AG08395 (cell line): ENCODE measurements at regions not wholly inside any gene's neighbourhood (a gene's known extent, or its start where the extent isn't known, plus 50 kb on each side); places are given as distances from the start of the nearest gene placed in this dataset.
A peak's percentile ranks its signal among the peaks of the same experiment; 100 is the strongest.

Experiments
- DNase-seq: peaks from one replicate; pipeline ENCODE4 v3.0.0; 2012; ENCODE audit warnings: mixed read lengths, low spot score

DNA sequence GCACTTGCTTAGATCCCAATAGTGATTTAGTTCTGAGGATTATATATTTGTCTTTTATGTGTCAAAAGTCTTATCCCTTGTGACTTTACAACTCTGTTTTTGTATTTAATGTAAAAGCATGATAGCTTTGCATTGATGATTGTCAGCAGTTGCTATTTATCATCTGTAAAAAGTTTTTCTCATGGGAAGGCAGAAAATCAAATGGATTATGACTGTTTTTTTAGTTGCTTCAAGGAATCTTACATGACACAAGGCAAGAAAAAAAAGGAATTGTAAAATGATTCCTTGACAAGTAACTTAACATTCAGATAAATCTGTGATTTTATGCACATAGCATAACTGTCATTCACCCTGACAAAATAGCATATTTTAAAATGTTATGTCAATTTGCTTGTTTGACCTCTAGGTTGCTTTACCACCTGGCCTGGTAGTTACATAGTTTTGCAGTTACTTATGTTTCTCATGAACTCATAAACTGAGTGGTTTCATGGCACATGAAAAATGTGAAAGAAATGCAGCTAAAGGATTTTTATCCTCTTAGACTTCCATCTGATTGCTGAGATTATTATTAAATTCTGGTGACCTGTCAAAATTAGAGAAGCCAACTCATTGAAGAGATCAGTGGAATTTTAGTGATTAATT is 622.6 kb downstream of the ADGRL2 start:
- no peak for DNase-seq

DNA sequence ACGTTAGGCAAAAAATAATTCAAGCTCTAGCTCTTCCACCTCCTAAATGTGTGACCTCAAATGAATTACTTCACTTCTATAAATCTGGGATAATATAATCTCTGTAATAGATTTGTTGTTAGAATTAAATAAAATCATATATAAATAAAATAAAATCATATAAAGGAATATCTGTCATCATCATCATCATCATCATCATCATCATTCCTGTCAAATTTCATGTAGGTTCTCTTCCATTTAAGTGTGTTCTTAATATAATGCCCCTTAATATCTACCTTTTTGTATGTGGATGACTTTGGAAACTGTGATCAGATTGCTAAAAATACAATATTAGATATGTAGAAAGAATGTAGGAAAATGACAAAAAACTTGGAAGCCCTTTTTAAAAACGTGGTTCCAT is 621.0 kb downstream of the ADGRL2 start:
- DNase-seq: no peak

DNA sequence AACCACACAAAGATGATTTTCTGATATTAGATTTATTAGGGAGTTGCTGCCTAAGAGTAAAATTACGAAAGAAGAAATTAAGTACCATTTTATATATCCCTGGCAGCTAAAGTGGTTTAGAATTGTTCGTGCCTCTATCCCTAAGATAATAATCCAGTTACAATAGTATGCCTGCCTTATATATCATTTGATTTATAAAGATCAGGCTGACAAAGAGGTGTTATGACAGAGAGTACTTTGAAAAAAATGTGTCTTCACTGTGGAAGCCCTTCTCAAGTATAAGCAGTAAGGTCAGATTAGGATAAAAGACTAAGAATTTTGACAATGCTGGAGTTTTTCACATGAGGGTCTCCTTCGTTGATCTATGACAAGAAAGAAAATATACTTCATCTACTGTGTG is 619.9 kb downstream of the ADGRL2 start:
- no peak for DNase-seq

DNA sequence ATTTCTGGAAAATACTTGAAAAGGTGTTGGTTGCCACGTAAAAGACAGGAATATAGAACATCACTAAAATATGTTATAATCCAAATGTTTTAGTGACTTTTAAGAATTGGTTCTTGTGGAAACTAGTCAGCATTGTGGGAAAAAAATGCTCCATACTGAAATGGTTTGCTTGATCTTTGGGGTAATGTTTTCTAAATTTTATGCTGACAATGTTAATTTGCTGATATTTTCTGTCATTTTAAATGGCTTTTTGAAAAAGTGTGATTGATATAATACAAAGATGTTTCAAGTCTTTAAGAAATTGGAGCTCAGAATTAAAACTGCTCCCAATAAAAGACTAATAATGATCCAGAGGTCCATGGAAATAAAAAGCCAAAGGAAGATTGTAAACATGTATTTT is 610.9 kb downstream of the ADGRL2 start:
- DNase-seq: no peak

DNA sequence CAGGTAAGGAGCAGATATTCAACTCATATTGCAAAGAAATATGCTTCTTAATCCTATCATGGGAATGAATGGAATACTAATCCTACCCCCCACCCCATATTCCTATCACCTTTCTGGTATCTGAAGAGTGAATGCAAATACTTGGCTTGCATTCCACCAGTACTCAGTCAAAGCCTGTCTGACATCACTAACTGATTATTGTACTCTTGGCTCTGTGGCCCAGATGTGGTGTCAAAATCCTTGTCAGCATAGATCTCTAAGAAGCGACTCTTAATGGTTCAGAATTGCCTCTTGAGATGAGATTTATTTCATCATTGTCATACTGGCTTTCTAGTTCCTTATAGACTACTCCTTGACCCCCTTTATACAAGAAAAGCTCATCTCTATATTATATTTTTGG is 604.6 kb downstream of the ADGRL2 start:
- DNase-seq: no peak

DNA sequence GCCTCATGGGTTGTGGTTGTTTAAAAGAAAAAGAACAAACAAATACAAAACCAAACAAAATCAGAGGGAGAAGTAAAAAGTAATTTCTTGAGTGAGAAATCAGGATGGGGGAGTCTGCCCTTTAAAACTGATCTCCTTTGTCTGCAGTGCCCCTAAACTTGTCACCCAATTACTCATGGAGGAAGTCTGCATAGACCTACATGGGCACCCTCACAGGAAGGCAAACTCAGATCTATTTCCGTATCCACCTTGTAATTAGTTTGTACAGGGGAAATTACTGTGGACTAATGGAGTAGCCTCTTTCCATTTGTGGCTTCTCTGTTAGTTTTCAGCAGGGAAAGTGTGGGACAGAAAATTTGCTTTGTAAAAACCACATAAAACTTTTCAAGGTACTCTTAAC is 600.4 kb downstream of the ADGRL2 start:
- DNase-seq: no peak

DNA sequence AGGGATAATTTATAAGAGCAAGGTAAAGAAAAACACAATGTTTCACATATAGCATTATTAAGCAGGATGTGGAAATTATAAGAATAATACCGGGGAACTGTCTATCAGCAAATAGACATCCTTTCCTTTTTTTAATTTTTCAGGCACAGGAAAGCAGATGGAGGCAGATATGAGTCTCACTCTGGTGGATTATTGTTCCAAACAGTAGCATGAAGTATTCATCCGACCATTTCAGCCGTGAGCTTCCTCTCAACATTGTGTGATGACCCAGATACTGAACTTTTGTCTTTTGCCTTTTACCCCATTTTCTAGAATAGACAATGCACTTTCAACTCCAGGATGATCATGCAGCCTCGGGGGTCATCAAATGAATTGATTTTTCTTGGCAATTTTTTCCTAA is 599.8 kb downstream of the ADGRL2 start:
- no peak for DNase-seq

DNA sequence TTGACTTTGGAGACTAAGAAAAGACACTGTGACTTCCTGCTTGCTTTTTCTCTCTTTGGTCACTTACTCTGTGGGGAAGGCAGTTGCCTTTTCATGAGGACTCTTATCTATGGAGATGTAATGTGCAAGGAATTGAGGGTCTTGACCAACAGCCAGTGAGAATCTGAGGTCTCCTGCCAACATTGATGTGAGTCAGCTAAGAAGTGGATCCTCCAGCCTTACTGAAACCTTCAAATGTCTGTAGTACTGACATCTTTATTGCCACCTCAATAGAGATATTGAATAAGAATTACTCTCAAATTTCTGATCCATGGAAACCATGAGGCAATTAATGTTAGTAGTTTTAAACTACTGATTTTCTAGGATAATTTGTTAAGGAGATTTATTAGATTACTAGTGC is 598.4 kb downstream of the ADGRL2 start:
- DNase-seq: peak; percentile 2

DNA sequence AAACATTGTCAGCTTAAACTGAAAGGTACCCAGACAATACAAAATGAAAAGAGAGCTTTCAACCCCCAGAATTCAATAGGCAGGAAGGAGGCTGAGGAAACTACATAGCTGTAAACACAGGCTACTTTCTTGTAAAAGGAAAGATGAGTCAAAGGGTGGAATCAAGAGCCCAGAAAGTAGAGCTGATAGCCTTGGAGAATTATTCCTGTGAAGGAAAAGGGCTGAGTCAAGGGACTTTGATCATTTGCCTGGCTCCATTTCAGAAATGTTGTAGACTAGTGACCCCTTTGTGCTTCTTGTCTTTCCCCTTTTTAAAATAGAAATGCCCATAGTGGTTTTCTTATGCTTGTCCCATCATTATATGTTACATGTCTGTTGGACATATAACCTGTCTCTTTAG is 597.6 kb downstream of the ADGRL2 start:
- DNase-seq: no peak

DNA sequence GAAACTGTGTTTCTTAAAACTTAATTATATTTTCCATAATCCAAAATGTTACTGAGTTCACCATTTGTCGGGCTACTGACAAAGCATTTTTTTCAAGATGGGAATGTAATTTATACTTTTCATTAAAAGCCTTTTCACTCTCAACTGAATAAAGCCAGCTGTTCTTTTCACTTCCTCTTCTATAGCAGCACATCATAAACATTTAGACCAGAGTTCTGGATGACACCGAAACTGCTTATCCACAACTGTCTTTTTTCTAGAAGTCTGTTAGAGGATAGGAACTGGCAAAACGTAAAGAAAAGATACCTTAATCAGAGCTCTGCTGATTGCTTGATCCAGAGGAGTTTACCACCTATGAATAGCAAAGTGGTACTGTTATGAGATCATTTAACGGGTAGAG is 594.7 kb downstream of the ADGRL2 start:
- DNase-seq: no peak

DNA sequence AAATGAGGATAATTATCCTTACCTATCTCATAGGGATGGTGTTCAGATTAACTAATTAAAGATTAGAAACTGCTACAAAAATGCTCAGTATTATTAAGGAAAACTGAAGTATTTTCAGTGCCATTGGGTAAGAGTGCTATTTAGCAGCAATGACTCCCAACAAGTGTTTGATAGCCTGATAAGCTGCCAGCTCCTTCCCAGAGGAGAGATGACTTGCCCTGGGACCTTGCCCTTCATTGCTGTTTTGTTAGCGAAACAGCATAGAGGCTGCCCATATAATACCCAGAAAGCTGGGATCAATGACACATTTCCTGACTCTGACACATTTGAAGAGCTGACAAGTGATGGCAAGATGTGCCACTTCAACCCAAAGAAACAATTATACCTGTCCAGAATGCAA is 592.2 kb downstream of the ADGRL2 start:
- DNase-seq: no peak

DNA sequence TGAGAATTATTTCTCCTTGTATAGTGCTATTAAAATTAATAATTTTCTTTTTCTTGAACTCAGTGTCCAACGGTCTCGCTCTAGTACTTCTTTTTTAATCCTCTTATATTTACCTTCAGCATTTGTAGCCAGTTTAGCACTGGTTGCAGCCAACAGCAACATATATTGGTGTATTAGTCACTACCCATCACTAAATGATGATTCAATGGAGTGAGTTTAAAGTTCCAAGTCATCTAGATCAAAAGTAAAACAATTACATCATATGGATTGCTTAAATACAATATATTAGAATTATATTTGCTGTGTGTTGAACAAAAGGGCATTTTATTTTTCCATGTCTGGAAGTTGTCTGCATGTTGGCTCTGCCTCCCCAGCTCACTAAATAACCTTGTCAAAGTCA is 591.8 kb downstream of the ADGRL2 start:
- no peak for DNase-seq

DNA sequence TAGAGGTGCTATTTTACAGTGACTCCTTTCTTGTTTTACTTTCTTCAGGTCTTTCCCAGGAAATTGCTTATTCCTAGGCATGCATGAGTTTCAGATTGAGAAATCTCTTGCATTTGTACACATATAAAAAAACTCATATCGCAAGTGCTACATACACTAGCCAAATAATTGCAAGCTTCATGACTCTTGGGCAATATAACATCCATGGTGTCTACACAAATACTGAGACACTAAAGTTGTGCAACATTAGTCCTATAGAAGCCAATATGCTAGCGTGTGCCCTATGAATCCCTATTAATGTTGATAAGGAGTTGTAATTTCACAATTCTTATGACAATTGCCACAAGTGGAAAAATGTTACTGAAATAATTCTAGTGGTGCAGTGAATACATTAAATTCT is 591.0 kb downstream of the ADGRL2 start:
- DNase-seq: no peak

DNA sequence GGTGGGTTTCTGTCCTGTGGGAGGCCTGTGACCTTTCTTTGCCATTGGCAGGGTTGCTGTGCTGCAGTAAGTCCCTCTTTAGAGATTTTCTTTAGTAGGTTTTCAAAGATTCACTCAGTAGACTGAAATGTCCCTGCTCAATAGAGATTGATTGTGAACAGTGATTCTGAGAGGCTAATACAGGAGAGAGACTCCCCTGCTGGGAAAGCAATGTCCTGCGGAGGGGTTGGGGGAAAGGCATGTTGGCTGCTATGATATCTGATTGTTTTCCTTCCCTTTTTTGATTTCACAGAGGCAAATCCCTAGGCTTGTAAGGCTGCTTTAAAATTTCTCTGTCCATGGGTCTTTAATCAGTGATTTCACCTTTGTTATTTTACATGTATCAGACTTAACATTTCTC is 589.9 kb downstream of the ADGRL2 start:
- no peak for DNase-seq

DNA sequence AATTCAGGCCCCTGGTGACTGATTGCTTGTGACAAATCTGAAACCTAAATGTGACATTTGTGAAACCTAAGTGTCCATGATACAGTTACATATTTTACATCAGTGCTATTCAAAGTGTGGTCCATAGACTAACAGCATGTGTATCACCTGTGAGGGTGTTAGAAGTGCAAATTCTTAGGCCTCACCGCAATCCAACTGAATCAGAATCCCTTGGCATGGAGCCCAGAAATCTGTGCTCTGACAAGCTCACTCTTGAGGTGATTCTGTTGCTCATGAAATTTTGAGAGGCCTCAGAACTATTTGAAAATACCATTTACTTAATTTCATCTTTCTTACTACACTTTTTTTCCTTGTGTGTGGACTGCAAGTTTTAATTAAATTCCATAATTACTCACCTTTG is 587.9 kb downstream of the ADGRL2 start:
- no peak for DNase-seq

DNA sequence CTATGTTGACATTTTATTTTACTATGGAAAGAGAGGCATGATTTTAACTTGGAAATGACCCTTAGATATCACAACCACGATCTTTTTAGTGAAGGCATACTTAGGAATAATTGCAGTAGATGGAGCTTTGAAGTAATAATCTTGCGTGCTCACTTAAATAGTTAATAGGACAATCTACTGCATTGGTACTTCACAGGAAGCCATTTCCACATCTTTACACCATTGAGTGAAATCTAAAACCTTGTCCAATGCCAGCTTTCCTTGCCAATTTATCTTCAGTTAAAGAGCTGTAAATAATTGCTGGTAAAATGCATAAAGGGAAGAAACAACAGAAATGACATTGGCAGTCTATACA is 586.3 kb downstream of the ADGRL2 start:
- DNase-seq: no peak

DNA sequence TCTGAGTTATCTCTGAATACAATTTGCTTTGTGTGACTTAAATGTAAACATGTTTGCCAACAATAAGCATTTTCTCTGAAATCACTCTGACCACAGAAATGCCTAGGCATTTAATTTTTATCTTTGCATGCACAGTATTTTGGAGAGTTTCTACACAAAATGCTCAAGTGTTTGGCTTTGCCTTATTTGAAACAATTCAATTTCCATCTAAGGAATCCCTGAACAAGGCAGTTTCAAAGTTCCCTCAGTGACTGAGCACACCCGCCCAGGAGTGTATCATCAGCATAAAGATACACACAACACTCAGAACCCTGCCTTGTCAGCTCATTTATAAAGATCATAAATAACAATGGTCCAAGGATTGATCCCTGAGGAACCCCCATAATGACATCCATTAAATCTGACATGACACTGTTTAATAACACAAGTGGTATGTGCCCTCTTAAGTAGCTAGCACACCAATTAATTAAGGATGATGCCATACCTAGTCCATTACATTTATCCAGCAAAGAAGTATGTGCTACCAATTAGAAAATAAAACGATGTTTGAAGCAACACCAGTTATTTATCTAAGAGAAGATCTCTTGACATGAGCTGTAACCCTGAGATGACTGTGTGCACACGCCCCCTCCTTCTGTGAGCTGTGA is 585.8 kb downstream of the ADGRL2 start:
- peak; percentile 1 for DNase-seq

DNA sequence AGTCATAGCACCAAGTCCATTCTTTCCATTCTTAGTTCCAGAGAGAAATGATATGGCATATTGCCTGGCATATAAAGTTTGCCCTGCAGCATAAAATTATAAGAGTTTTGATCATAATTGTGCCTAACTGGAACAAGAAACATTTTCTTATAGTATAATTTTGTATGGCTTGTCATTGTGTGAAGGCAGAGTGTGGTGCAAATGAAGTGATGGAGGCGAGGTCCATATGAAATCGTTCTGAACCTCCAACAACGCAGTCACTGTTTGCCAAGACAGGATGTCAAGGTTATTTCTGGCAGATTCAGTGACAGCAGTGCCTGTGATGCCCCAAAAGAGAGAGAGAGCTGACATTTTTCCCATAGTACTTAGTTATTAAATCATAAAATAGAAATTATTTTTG is 584.0 kb downstream of the ADGRL2 start:
- no peak for DNase-seq

DNA sequence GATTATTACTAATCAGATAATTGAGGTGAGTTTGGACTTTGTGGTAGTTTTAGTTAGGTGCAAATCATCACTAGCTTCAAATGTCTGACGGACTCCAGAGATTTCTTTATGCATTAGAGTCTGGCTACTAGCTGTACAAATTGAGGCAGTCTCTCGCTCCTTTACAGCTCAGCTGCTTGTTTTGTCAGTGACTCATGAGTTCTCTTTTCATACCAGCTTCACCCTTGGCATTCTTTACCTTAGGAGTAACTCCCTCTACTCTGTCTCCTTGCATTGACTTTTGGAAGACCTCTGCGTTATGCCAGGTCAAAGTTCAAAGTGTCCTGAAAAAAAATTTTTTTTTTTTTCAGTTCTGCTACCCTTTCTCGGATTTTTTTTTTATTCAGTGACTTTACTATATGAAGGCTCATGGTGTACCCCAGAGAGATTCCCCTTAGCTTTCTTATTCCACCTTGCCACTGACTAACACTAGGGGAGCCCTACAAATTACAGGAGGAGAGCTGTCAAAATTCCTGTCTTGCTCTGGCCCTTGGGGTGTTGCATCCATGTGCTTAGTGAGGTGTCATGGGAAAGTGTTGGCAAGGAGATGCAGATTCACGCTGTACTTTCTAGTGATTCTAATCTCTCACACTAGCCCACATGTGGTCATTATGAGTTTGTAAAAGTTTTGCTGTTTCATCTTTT is 576.6 kb downstream of the ADGRL2 start:
- no peak for DNase-seq

DNA sequence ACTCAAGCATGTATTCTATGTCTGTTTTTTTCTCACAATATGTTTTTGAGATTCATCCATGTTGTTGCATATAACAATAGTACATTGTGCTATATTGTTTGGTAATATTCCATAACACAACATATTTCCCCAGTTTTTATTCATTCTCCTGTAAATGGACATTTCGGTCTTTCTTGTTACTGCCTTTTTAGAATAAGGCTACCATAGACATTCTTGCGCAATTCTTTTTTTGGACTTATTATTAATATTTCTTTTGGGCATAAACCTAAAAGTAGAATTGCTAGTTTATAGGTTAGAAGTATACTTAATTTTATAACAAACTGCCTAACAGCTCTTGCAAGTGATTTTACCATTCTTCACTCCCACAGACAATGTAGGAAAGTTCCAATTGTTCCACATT is 573.0 kb downstream of the ADGRL2 start:
- DNase-seq: no peak

DNA sequence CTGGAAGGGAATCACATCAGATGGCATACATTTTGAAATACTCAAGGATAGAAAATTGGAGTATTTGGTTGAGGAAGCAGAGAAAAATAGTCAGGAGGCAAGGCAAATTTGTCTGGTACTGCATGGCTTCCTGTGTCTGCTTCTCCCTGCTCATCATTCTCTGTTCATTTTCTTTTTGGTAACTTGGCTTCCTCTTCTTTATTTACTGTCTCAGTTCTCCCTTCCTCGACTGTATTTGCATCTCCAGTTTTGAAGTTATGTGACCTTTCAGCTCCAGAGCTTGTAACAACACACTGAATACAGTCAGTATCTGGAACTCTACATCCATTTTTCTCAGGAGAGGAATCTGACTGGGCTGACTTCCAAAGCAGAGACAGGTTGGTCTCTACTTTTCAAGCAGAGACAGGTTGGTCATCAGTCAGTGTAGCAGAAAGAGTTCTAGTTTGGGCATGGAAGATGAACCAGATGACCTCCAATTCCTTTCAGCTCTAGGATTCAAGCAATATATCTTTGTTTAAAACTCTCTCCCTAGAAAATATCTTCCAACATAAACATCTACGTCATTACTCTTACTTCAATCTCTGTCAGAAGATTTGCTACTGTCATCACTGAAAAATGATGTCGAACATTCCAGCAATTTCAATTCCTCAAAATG is 571.2 kb downstream of the ADGRL2 start:
- no peak for DNase-seq

DNA sequence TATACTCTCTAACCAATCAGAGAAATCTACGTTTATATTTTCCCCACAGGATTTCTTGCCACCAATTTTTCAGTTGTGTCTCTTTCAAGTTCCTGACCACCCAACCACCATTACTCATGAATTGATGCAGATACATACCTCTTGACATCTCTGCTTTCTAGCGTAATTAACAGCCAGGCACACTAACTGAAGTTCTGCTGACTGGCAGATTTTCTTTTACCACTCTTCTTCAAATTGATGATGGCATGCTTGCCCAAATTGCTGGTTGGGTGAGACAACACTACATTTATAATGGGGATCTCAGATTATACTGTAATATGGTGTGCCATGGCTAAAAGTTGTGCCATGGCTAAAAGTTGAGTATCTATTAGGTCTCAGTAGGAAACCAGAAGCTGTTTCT is 566.7 kb downstream of the ADGRL2 start:
- no peak for DNase-seq

DNA sequence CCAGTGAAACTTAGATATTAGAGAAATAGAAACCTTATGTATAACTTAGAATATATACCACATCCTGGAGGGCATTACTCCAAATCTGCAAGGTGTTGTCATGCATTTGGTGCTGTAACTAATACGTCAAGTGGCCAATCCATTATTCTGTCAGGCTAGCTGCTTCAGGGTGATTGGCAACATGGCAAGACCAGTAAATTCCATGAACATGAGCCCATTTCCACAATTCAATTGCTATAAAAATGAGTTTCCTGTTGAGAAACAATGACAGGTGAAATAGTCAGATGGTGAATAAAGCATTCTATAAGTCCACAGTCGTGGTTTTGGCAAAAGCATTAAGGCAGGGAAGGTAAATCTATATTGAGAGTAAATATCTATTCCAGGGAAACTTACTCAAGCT is 566.0 kb downstream of the ADGRL2 start:
- DNase-seq: no peak
